SH-SY5Y (cell line): ENCODE measurements at regions not wholly inside any gene's neighbourhood (a gene's known extent, or its start where the extent isn't known, plus 50 kb on each side); places are given as distances from the start of the nearest gene placed in this dataset.

Source experiments
- GATA2 ChIP-seq: IDR thresholded peaks from 2 replicates; pipeline ENCODE4 v1.6.1; 2011; ENCODE audit warnings: mild to moderate bottlenecking, low read depth, low read length
- GATA3 ChIP-seq: IDR thresholded peaks from 2 replicates; pipeline ENCODE4 v1.6.1; 2011; ENCODE audit warnings: low read depth, mild to moderate bottlenecking, low read length, moderate library complexity

DNA sequence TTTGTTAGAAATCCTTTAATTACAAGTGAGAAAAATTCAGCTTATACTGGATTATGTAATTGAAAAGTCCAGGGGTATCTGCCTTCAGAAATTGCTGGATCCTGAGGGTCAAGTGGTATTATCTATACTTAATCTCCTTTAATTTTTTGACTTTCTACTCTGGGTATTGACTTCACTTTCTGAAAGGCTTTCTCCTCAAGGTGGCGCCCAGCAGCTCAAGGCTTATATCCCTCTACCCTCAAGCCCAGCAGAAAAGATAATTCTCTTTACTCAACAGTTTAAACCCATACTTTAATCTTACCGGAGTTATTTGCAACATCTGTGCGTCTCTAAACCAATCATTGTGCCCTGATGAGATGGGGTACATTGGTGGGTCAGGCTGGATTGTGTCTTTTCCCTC is 129.5 kb downstream of the LARP7 start:
- TF ChIP-seq GATA3 (no peak), GATA2 (no peak)
